Memory B cell (primary cell): ENCODE measurements at regions not wholly inside any gene's neighbourhood (a gene's known extent, or its start where the extent isn't known, plus 50 kb on each side); places are given as distances from the start of the nearest gene placed in this dataset.

Experiments
- ATAC-seq: fragments of 150-1000 bp; cut with Tn5 transposase; 2 replicates; pipeline ENCODE4 v1.10.0; 2021; ENCODE audit warnings: low read depth, mild to moderate bottlenecking, moderate library complexity
- DNase-seq, 2 donors: peaks; one replicate each; pipeline ENCODE4 v3.0.0; 2022; ENCODE audit warnings: low spot score in 2 of 2
- H3K27ac Mint-ChIP-seq: one replicate; pipeline ENCODE4 v1.8.0; 2022; ENCODE audit warnings: mild to moderate bottlenecking, moderate library complexity, mixed read lengths
- H3K27me3 Mint-ChIP-seq: one replicate; pipeline ENCODE4 v1.8.0; 2022; ENCODE audit warnings: mixed read lengths
- H3K36me3 Mint-ChIP-seq: one replicate; pipeline ENCODE4 v1.8.0; 2022; ENCODE audit warnings: mild to moderate bottlenecking, mixed read lengths
- H3K4me1 Mint-ChIP-seq: one replicate; pipeline ENCODE4 v1.8.0; 2022; ENCODE audit warnings: mixed read lengths
- H3K4me3 Mint-ChIP-seq: one replicate; pipeline ENCODE4 v1.8.0; 2022; ENCODE audit warnings: mild to moderate bottlenecking, moderate library complexity, mixed read lengths
- H3K9me3 Mint-ChIP-seq: one replicate; pipeline ENCODE4 v1.8.0; 2022; ENCODE audit warnings: mixed read lengths

GRCh38 chr3:10702961-10703740, 112.9 kb upstream of the SLC6A11 start:
- no peak overlapping the region for H3K4me3 Mint-ChIP-seq
- no peak for DNase-seq
- peaks cover 41% of the 10 kb centered on the region for H3K27me3 Mint-ChIP-seq
- H3K27ac Mint-ChIP-seq = no peak overlapping the region
- no peaks in the 10 kb centered on the region for H3K36me3 Mint-ChIP-seq
- no peak for ATAC-seq
- H3K9me3 Mint-ChIP-seq = peaks cover 1% of the 10 kb centered on the region
- peaks cover 10% of the 10 kb centered on the region for H3K4me1 Mint-ChIP-seq

- no peaks in the 10 kb centered on the region for H3K36me3 Mint-ChIP-seq
- peaks cover 10% of the 10 kb centered on the region for H3K4me1 Mint-ChIP-seq
- peaks cover 1% of the 10 kb centered on the region for H3K9me3 Mint-ChIP-seq
- ATAC-seq (no peak), DNase-seq (no peak)
- peaks cover 41% of the 10 kb centered on the region for H3K27me3 Mint-ChIP-seq
- no peak overlapping the region for H3K27ac Mint-ChIP-seq
- no peak overlapping the region for H3K4me3 Mint-ChIP-seq
These were observed 112.2 kb upstream of the SLC6A11 start for GRCh38 chr3:10703875-10704274.

- Mint-ChIP-seq H3K27me3 (peaks cover 48% of the 10 kb centered on the region), H3K36me3 (no peaks in the 10 kb centered on the region), H3K9me3 (no peaks in the 10 kb centered on the region), H3K4me3 (no peak overlapping the region), H3K27ac (no peak overlapping the region), H3K4me1 (peaks cover 10% of the 10 kb centered on the region)
- no peak for ATAC-seq
- no peak for DNase-seq
These were observed 109.8 kb upstream of the SLC6A11 start for GRCh38 chr3:10706156-10706739.

- Mint-ChIP-seq H3K9me3 (no peaks in the 10 kb centered on the region), H3K4me1 (peaks cover 10% of the 10 kb centered on the region), H3K4me3 (peak overlapping the region; percentile 65), H3K27me3 (peaks cover 48% of the 10 kb centered on the region), H3K27ac (no peak overlapping the region), H3K36me3 (no peaks in the 10 kb centered on the region)
- ATAC-seq = no peak
- no peak for DNase-seq
These were observed 109.2 kb upstream of the SLC6A11 start for GRCh38 chr3:10706740-10707399.

GRCh38 chr3:10707400-10708215, 108.4 kb upstream of the SLC6A11 start:
- Mint-ChIP-seq H3K27me3 (peaks cover 53% of the 10 kb centered on the region), H3K4me1 (peaks cover 10% of the 10 kb centered on the region), H3K4me3 (peak overlapping the region; percentile 65), H3K36me3 (no peaks in the 10 kb centered on the region), H3K9me3 (no peaks in the 10 kb centered on the region), H3K27ac (no peak overlapping the region)
- peak; percentile 32 for ATAC-seq
- DNase-seq = no peak

GRCh38 chr3:10708216-10708893, 107.7 kb upstream of the SLC6A11 start:
- Mint-ChIP-seq H3K4me3 (peak overlapping the region; percentile 22), H3K27ac (no peak overlapping the region), H3K36me3 (no peaks in the 10 kb centered on the region), H3K9me3 (no peaks in the 10 kb centered on the region), H3K27me3 (peaks cover 50% of the 10 kb centered on the region), H3K4me1 (peaks cover 7% of the 10 kb centered on the region)
- ATAC-seq = no peak
- DNase-seq = no peak

GRCh38 chr3:10709110-10709781, 106.8 kb upstream of the SLC6A11 start:
- DNase-seq (no peak), ATAC-seq (no peak)
- no peak overlapping the region for H3K27ac Mint-ChIP-seq
- peak overlapping the region; percentile 12 for H3K4me3 Mint-ChIP-seq
- peaks cover 44% of the 10 kb centered on the region for H3K27me3 Mint-ChIP-seq
- peaks cover 4% of the 10 kb centered on the region for H3K4me1 Mint-ChIP-seq
- no peaks in the 10 kb centered on the region for H3K9me3 Mint-ChIP-seq
- H3K36me3 Mint-ChIP-seq = peaks cover 2% of the 10 kb centered on the region

GRCh38 chr3:10712121-10712520, 103.9 kb upstream of the SLC6A11 start:
- Mint-ChIP-seq H3K27ac (no peak overlapping the region), H3K27me3 (peaks cover 28% of the 10 kb centered on the region), H3K4me3 (no peak overlapping the region), H3K36me3 (peaks cover 2% of the 10 kb centered on the region), H3K9me3 (no peaks in the 10 kb centered on the region), H3K4me1 (peaks cover 2% of the 10 kb centered on the region)
- DNase-seq = no peak
- ATAC-seq = no peak

- Mint-ChIP-seq H3K4me3 (no peak overlapping the region), H3K4me1 (no peaks in the 10 kb centered on the region), H3K36me3 (peaks cover 4% of the 10 kb centered on the region), H3K27ac (no peak overlapping the region), H3K27me3 (peaks cover 28% of the 10 kb centered on the region), H3K9me3 (no peaks in the 10 kb centered on the region)
- no peak for ATAC-seq
- DNase-seq = no peak
These were observed 102.4 kb upstream of the SLC6A11 start for GRCh38 chr3:10713656-10714055.

- no peaks in the 10 kb centered on the region for H3K9me3 Mint-ChIP-seq
- H3K4me3 Mint-ChIP-seq = no peak overlapping the region
- DNase-seq = no peak
- H3K27ac Mint-ChIP-seq = no peak overlapping the region
- no peak for ATAC-seq
- peaks cover 4% of the 10 kb centered on the region for H3K36me3 Mint-ChIP-seq
- H3K4me1 Mint-ChIP-seq = no peaks in the 10 kb centered on the region
- H3K27me3 Mint-ChIP-seq = peaks cover 17% of the 10 kb centered on the region
These were observed 100.1 kb upstream of the SLC6A11 start for GRCh38 chr3:10715886-10716285.

GRCh38 chr3:10716964-10717363, 99.1 kb upstream of the SLC6A11 start:
- DNase-seq (no peak), ATAC-seq (no peak)
- Mint-ChIP-seq H3K4me1 (no peaks in the 10 kb centered on the region), H3K9me3 (no peaks in the 10 kb centered on the region), H3K36me3 (peaks cover 4% of the 10 kb centered on the region), H3K27ac (no peak overlapping the region), H3K27me3 (peaks cover 21% of the 10 kb centered on the region), H3K4me3 (no peak overlapping the region)

- Mint-ChIP-seq H3K27ac (no peak overlapping the region), H3K4me1 (no peaks in the 10 kb centered on the region), H3K4me3 (no peak overlapping the region), H3K36me3 (peaks cover 4% of the 10 kb centered on the region), H3K27me3 (peaks cover 14% of the 10 kb centered on the region), H3K9me3 (no peaks in the 10 kb centered on the region)
- ATAC-seq = no peak
- DNase-seq = no peak
These were observed 98.3 kb upstream of the SLC6A11 start for GRCh38 chr3:10717756-10718155.

GRCh38 chr3:10721101-10721500, 94.9 kb upstream of the SLC6A11 start:
- DNase-seq (no peak), ATAC-seq (no peak)
- H3K27me3 Mint-ChIP-seq = peaks cover 21% of the 10 kb centered on the region
- H3K36me3 Mint-ChIP-seq = peaks cover 2% of the 10 kb centered on the region
- no peak overlapping the region for H3K27ac Mint-ChIP-seq
- H3K4me3 Mint-ChIP-seq = no peak overlapping the region
- H3K9me3 Mint-ChIP-seq = no peaks in the 10 kb centered on the region
- H3K4me1 Mint-ChIP-seq = no peaks in the 10 kb centered on the region
